K562 (cell line): ENCODE measurements at regions not wholly inside any gene's neighbourhood (a gene's known extent, or its start where the extent isn't known, plus 50 kb on each side); places are given as distances from the start of the nearest gene placed in this dataset.

Experiments
- ATAC-seq: fragments of 200-7000 bp; cut with Tn5 transposase; 3 replicates; pipeline ENCODE4 v1.9.1; 2020; ENCODE audit warnings: moderate library complexity
- BruUV-seq: library from RNA; stranded (reverse); fragments of 400-500 nt; replicated peaks from 2 replicates; lab custom pipeline; 2021; lab: Mats Ljungman, UMichigan
- CTCF ChIA-PET: fragments of 300-600 bp; formaldehyde crosslinking; extraction: SDS; loops from one replicate; lab custom pipeline; 2021; ENCODE audit warnings: low intra/inter-chr PET ratio; lab: Yijun Ruan, JAX
- POLR2A ChIA-PET: fragments of 300-600, 350-650 bp; sonication (Branson Sonifier 250); formaldehyde crosslinking; extraction: SDS; loops from one replicate; lab custom pipeline; 2021; ENCODE audit warnings: antibody characterized with exemption, inconsistent platforms; lab: Yijun Ruan, JAX
- DNase-seq, 4 experiments: peaks; one replicate each; pipeline versions ENCODE4 v3.0.0 to v3.0.0-alpha.2; 2011 to 2018; ENCODE audit warnings: low spot score in 3 of 4, mixed read lengths in 3 of 4; ENCODE audit errors: extremely low read depth in 1 of 4
- FAIRE-seq: peaks from 2 replicates; lab custom pipeline; 2011; peaks lifted over from hg19 to GRCh38; lab: Jason Lieb, UNC
- H2AFZ ChIP-seq: 2 replicates; pipeline ENCODE4 v1.6.0; 2011; ENCODE audit warnings: low read depth, low read length, control low read depth, inconsistent platforms
- H3K27ac ChIP-seq: fragments of 200-600 bp; 3 replicates; pipeline ENCODE4 v1.8.0; 2011; ENCODE audit warnings: low read depth, mild to moderate bottlenecking, control low read depth, inconsistent platforms, low read length, moderate library complexity, mixed read lengths; ENCODE audit errors: extremely low read depth
- H3K27me3 ChIP-seq, 2 experiments: fragments of 300-600 bp in 1 of 2; 2 replicates in 1 of 2; 3 replicates in 1 of 2; pipeline versions ENCODE4 v1.6.0 to v1.8.0; 2011; ENCODE audit warnings: inconsistent platforms in 2 of 2, low read length in 2 of 2, mild to moderate bottlenecking in 1 of 2, mixed read lengths in 1 of 2, moderate library complexity in 1 of 2; ENCODE audit not compliant: control insufficient read depth in 2 of 2, insufficient read depth in 2 of 2
- H3K36me3 ChIP-seq: fragments of 300-600 bp; 3 replicates; pipeline ENCODE4 v1.8.0; 2011; ENCODE audit warnings: mild to moderate bottlenecking, low read length, inconsistent platforms; ENCODE audit not compliant: control insufficient read depth, insufficient read depth
- H3K4me1 ChIP-seq, 2 experiments: fragments of 200-600 bp in 1 of 2; replicated peaks in 1 of 2; 2 replicates in 1 of 2; 3 replicates in 1 of 2; pipeline versions ENCODE4 v1.5.1 to v1.8.0; 2011; ENCODE audit warnings: inconsistent platforms in 2 of 2, low read length in 2 of 2, mild to moderate bottlenecking in 1 of 2, mixed read lengths in 1 of 2, moderate library complexity in 1 of 2; ENCODE audit not compliant: control insufficient read depth in 2 of 2, insufficient read depth in 2 of 2
- H3K4me2 ChIP-seq: 2 replicates; pipeline ENCODE4 v1.6.1; 2011; ENCODE audit warnings: low read length, control low read depth, inconsistent platforms, mixed read lengths; ENCODE audit not compliant: insufficient read depth
- H3K4me3 ChIP-seq: fragments of 200-600 bp; sonication (generic), shearing (Covaris generic); 2 replicates; pipeline ENCODE4 v1.5.1; 2016; ENCODE audit warnings: control low read depth, inconsistent platforms
- H3K79me2 ChIP-seq: fragments of 200-600 bp; 3 replicates; pipeline ENCODE4 v1.8.0; 2011; ENCODE audit warnings: low read length, inconsistent platforms; ENCODE audit not compliant: control insufficient read depth, insufficient read depth
- H3K9ac ChIP-seq, 2 experiments: 2 replicates each; pipeline versions ENCODE4 v1.6.0 to v1.6.1; 2011; ENCODE audit warnings: low read depth in 2 of 2, low read length in 2 of 2, control low read depth in 1 of 2, inconsistent platforms in 1 of 2, mild to moderate bottlenecking in 1 of 2, mixed read lengths in 1 of 2; ENCODE audit not compliant: insufficient read depth in 1 of 2
- H3K9me1 ChIP-seq: one replicate; pipeline ENCODE4 v1.6.0; 2011; ENCODE audit warnings: inconsistent platforms, mild to moderate bottlenecking, low read length, moderate library complexity; ENCODE audit not compliant: control insufficient read depth, insufficient read depth
- H3K9me3 ChIP-seq: replicated peaks from 2 replicates; pipeline ENCODE4 v1.5.1; 2011; ENCODE audit warnings: low read depth, low read length, inconsistent platforms; ENCODE audit not compliant: control insufficient read depth, insufficient read depth
- H4K20me1 ChIP-seq: replicated peaks from 2 replicates; pipeline ENCODE4 v1.6.1; 2011; ENCODE audit warnings: low read length, inconsistent platforms, mixed read lengths; ENCODE audit not compliant: control insufficient read depth, insufficient read depth
- IFI16 ChIP-seq: fragments of 250-450 bp; sonication (Bioruptor Pico); IDR thresholded peaks from 2 replicates; pipeline ENCODE4 v2.1.2; 2022; ENCODE audit warnings: mild to moderate bottlenecking, inconsistent platforms
- RBFOX2 ChIP-seq: fragments of 200-400 bp; formaldehyde crosslinking; IDR thresholded peaks from 2 replicates; pipeline ENCODE4 v1.6.1; 2017; ENCODE audit warnings: low read depth, mild to moderate bottlenecking, low read length, moderate library complexity
- ZBTB7A ChIP-seq: IDR thresholded peaks from 2 replicates; pipeline ENCODE4 v1.6.1; 2011; ENCODE audit warnings: low read depth, mild to moderate bottlenecking, low read length, moderate library complexity, borderline replicate concordance; ENCODE audit not compliant: control insufficient read depth
- ZNF133 ChIP-seq: fragments of 250-450 bp; sonication (Bioruptor Pico); IDR thresholded peaks from 2 replicates; pipeline ENCODE4 v1.4.0; 2020; ENCODE audit warnings: mild to moderate bottlenecking
- ZNF57 ChIP-seq: fragments of 450-650 bp; formaldehyde crosslinking; IDR thresholded peaks from 2 replicates; pipeline ENCODE4 v1.4.0; 2020; ENCODE audit warnings: mild to moderate bottlenecking, moderate library complexity
- WGBS: fragments of 100-300 bp; shearing (Covaris generic); methylation state at CpG from one replicate; pipeline ENCODE4 v1.1.6; 2016; ENCODE audit warnings: low coverage, mixed read lengths; ENCODE audit not compliant: insufficient coverage; ENCODE audit errors: missing lambda C conversion rate; 5-methylcytosine and 5-hydroxymethylcytosine counted together
- in situ Hi-C: fragments of 300-500 bp; cut with MboI; formaldehyde crosslinking; loops from 4 replicates; pipeline ENCODE4 v1.15.0; 2018; ENCODE audit warnings: inconsistent platforms, mixed read lengths
- intact Hi-C: fragments of 100-400 bp; cut with micrococcal nuclease; formaldehyde crosslinking; loops from 2 replicates; pipeline ENCODE4 v1.14.2; 2022
- TF ChIP-seq, protein P1 (sequence below), 2 experiments: IDR thresholded peaks in 1 of 2; conservative IDR thresholded peaks in 1 of 2; 2 replicates each; pipeline ENCODE4 v1.6.1; 2016; ENCODE audit warnings: low read depth in 2 of 2, mild to moderate bottlenecking in 1 of 2, missing compliant biosample characterization in 1 of 2, missing genetic modification characterization in 1 of 2, moderate library complexity in 1 of 2
- TF ChIP-seq, protein P2 (sequence below), 3 experiments: IDR thresholded peaks in 2 of 3; conservative IDR thresholded peaks in 1 of 3; 2 replicates each; pipeline ENCODE4 v1.5.1; 2011 to 2012; ENCODE audit warnings: low read length in 3 of 3, mild to moderate bottlenecking in 3 of 3, control low read depth in 2 of 3, improper control_type of control experiment in 1 of 3, inconsistent platforms in 1 of 3, low read depth in 1 of 3, mixed read lengths in 1 of 3, moderate library complexity in 1 of 3; ENCODE audit not compliant: insufficient read depth in 2 of 3

DNA sequence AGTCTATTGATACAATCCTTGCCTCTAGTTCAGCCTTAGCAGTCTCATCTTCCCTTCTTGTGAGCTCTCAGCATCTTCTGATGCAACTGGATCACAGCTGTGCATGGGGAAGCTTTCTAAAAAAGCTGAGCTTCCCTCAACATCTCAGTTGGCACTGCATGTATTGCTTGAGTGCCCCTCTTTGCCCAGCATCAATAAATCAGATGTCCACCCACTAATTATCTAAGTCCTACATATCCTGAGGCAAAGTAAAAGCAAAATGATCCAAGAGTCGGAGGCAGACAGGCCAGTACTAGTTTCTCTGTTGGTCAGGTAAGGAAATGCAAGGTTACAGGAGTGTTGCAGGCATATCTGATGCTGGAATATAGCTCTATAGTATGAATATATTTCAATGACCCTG lies 334.5 kb upstream of the NCAM1 start:
- H3K9ac ChIP-seq: no peak overlapping the region
- H3K9me1 ChIP-seq: no peaks in the 10 kb centered on the region
- no peaks in the 10 kb centered on the region for H3K36me3 ChIP-seq
- H3K27me3 ChIP-seq: no peaks in the 10 kb centered on the region
- no peaks in the 10 kb centered on the region for H4K20me1 ChIP-seq
- H3K4me1 ChIP-seq: no peaks in the 10 kb centered on the region
- no peak overlapping the region for H3K4me3 ChIP-seq
- no peak overlapping the region for H3K4me2 ChIP-seq
- FAIRE-seq (no peak), DNase-seq (no peak)
- CTCF ChIA-PET: no interaction called here
- intact Hi-C loops: no loop called here
- 0% methylated on average over 1 of the region's 1 CpG for WGBS
- TF ChIP-seq ZBTB7A (no peak), RBFOX2 (no peak), IFI16 (CRISPR knock-in tag) (no peak), ZNF57 (CRISPR knock-in tag) (no peak), ZNF133 (CRISPR knock-in tag) (no peak)
- TF ChIP-seq, protein P1, sequence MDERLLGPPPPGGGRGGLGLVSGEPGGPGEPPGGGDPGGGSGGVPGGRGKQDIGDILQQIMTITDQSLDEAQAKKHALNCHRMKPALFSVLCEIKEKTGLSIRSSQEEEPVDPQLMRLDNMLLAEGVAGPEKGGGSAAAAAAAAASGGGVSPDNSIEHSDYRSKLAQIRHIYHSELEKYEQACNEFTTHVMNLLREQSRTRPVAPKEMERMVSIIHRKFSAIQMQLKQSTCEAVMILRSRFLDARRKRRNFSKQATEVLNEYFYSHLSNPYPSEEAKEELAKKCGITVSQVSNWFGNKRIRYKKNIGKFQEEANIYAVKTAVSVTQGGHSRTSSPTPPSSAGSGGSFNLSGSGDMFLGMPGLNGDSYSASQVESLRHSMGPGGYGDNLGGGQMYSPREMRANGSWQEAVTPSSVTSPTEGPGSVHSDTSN (CRISPR knock-in tag; IDR thresholded peaks at IDR 0.05; ENCODE audit: low read depth): no peak
- TF ChIP-seq, protein P1 (tag; conservative IDR thresholded peaks at IDR 0.05; ENCODE audit: low read depth): no peak
- TF ChIP-seq, protein P2, sequence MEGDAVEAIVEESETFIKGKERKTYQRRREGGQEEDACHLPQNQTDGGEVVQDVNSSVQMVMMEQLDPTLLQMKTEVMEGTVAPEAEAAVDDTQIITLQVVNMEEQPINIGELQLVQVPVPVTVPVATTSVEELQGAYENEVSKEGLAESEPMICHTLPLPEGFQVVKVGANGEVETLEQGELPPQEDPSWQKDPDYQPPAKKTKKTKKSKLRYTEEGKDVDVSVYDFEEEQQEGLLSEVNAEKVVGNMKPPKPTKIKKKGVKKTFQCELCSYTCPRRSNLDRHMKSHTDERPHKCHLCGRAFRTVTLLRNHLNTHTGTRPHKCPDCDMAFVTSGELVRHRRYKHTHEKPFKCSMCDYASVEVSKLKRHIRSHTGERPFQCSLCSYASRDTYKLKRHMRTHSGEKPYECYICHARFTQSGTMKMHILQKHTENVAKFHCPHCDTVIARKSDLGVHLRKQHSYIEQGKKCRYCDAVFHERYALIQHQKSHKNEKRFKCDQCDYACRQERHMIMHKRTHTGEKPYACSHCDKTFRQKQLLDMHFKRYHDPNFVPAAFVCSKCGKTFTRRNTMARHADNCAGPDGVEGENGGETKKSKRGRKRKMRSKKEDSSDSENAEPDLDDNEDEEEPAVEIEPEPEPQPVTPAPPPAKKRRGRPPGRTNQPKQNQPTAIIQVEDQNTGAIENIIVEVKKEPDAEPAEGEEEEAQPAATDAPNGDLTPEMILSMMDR (IDR thresholded peaks at IDR 0.05 in 2 of 3, conservative IDR thresholded peaks at IDR 0.05 in 1 of 3; ENCODE audit: insufficient read depth in 2 of 3, low read depth in 1 of 3, low read length in 3 of 3): no peak
- TF ChIP-seq, all 486 proteins: peak for 0
- no peaks in the 10 kb centered on the region for H3K9me3 ChIP-seq
- no peak for ATAC-seq
- H3K27ac ChIP-seq: no peak overlapping the region
- in situ Hi-C loops: no loop called here
- no peaks in the 10 kb centered on the region for H3K79me2 ChIP-seq
- H2AFZ ChIP-seq: no peak overlapping the region
- BruUV-seq: no TSS peak
- POLR2A ChIA-PET: no interaction called here
